DND-41 (cell line): ENCODE measurements at regions not wholly inside any gene's neighbourhood (a gene's known extent, or its start where the extent isn't known, plus 50 kb on each side); places are given as distances from the start of the nearest gene placed in this dataset.

Source experiments
- ATAC-seq: fragments of 200-7000 bp; cut with Tn5 transposase; 3 replicates; pipeline ENCODE4 v1.9.1; 2021; ENCODE audit warnings: low read depth; ENCODE audit not compliant: insufficient read depth
- DNase-seq: peaks from one replicate; pipeline ENCODE4 v3.0.0-alpha.2; 2020
- H2AFZ ChIP-seq: 2 replicates; pipeline ENCODE4 v1.6.0; 2012; ENCODE audit warnings: low read depth, low read length
- H3K27ac ChIP-seq: 2 replicates; pipeline ENCODE4 v1.5.1; 2012; ENCODE audit warnings: low read length, inconsistent platforms
- H3K27me3 ChIP-seq: fragments of 200-600 bp; sonication (generic); 2 replicates; pipeline ENCODE4 v1.6.0; 2012; ENCODE audit warnings: low read length, mild to moderate bottlenecking, inconsistent platforms; ENCODE audit not compliant: insufficient read depth, poor library complexity
- H3K36me3 ChIP-seq: 2 replicates; pipeline ENCODE4 v1.5.1; 2012; ENCODE audit warnings: low read length, inconsistent platforms; ENCODE audit not compliant: insufficient read depth
- H3K4me1 ChIP-seq: 2 replicates; pipeline ENCODE4 v1.5.1; 2012; ENCODE audit warnings: mild to moderate bottlenecking, low read length; ENCODE audit not compliant: insufficient read depth
- H3K4me2 ChIP-seq: 2 replicates; pipeline ENCODE4 v1.6.0; 2012; ENCODE audit warnings: mild to moderate bottlenecking, moderate library complexity, low read length, inconsistent platforms; ENCODE audit not compliant: insufficient read depth
- H3K4me3 ChIP-seq, 2 experiments: fragments of 200-600 bp in 1 of 2; shearing (Covaris generic) in 1 of 2; 2 replicates each; pipeline ENCODE4 v1.5.1; 2012 to 2016; ENCODE audit warnings: inconsistent platforms in 2 of 2, low read length in 2 of 2, mild to moderate bottlenecking in 2 of 2, low read depth in 1 of 2, moderate library complexity in 1 of 2
- H3K79me2 ChIP-seq: 2 replicates; pipeline ENCODE4 v1.6.0; 2012; ENCODE audit warnings: low read length, inconsistent platforms; ENCODE audit not compliant: insufficient read depth
- H3K9ac ChIP-seq: 2 replicates; pipeline ENCODE4 v1.6.0; 2012; ENCODE audit warnings: low read depth, mild to moderate bottlenecking, inconsistent platforms, low read length, moderate library complexity
- H3K9me3 ChIP-seq: 2 replicates; pipeline ENCODE4 v1.5.1; 2012; ENCODE audit warnings: low read length, moderate library complexity, mild to moderate bottlenecking, inconsistent platforms; ENCODE audit not compliant: insufficient read depth, severe bottlenecking
- H4K20me1 ChIP-seq: 2 replicates; pipeline ENCODE4 v1.6.0; 2012; ENCODE audit warnings: low read length; ENCODE audit not compliant: insufficient read depth
- EZH2 ChIP-seq: IDR thresholded peaks from 3 replicates; pipeline ENCODE4 v1.6.1; 2012; ENCODE audit warnings: borderline replicate concordance, low read depth, mild to moderate bottlenecking, moderate library complexity, low read length, inconsistent platforms; ENCODE audit not compliant: severe bottlenecking
- TF ChIP-seq, protein P1 (sequence below): IDR thresholded peaks from 2 replicates; pipeline ENCODE4 v1.5.1; 2012; ENCODE audit warnings: borderline replicate concordance, low read length, moderate library complexity, mild to moderate bottlenecking; ENCODE audit not compliant: poor library complexity, severe bottlenecking; ENCODE audit errors: extremely low read depth

DNA sequence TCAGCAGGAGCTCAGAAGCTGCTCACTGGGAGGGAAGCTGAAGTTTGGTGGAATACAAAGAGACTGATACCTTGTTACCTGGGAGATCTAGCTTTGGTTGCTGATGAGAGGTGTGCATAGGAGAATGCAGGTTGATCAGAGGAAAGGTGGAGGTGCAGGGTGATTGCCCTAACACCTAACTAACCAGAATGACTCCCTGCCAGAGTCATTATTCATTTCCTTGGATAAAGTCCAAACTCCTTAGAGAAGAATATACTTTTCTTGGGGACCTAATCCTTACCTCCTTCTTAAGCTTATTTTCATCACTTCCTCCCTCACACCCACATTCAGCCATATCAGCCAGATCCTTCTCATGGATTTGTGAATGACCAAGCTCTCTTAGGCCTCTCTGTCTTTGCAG lies 814.2 kb upstream of the TENM4 start:
- no peak overlapping the region for H3K4me2 ChIP-seq
- H3K36me3 ChIP-seq, result no peaks in the 10 kb centered on the region
- H3K9me3 ChIP-seq, result no peaks in the 10 kb centered on the region
- H3K4me1 ChIP-seq, result no peaks in the 10 kb centered on the region
- H2AFZ ChIP-seq, result no peak overlapping the region
- no peaks in the 10 kb centered on the region for H3K27me3 ChIP-seq
- no peaks in the 10 kb centered on the region for H3K79me2 ChIP-seq
- no peak overlapping the region for H3K4me3 ChIP-seq
- DNase-seq (no peak), ATAC-seq (no peak)
- TF ChIP-seq, protein P1, sequence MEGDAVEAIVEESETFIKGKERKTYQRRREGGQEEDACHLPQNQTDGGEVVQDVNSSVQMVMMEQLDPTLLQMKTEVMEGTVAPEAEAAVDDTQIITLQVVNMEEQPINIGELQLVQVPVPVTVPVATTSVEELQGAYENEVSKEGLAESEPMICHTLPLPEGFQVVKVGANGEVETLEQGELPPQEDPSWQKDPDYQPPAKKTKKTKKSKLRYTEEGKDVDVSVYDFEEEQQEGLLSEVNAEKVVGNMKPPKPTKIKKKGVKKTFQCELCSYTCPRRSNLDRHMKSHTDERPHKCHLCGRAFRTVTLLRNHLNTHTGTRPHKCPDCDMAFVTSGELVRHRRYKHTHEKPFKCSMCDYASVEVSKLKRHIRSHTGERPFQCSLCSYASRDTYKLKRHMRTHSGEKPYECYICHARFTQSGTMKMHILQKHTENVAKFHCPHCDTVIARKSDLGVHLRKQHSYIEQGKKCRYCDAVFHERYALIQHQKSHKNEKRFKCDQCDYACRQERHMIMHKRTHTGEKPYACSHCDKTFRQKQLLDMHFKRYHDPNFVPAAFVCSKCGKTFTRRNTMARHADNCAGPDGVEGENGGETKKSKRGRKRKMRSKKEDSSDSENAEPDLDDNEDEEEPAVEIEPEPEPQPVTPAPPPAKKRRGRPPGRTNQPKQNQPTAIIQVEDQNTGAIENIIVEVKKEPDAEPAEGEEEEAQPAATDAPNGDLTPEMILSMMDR, result no peak
- no peak for TF ChIP-seq EZH2
- no peak overlapping the region for H3K27ac ChIP-seq
- no peaks in the 10 kb centered on the region for H4K20me1 ChIP-seq
- H3K9ac ChIP-seq, result no peak overlapping the region

DNA sequence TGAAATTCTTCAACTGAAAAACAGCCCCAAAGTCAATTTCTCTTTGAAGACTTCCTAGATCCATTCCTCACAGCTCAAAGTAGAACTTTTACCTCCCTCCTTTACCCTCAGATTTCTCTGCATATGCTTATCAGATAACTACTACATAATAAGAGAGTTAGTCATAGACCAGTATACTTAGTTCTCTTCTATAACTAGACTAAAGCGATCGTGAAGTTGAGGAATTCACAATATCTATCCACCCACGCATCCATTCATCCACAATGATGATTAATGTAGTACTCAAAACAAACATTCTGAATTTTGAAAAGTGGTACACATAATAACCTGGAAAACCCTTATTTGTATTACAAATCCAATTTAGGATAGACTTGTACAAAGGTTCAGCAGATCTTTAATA lies 800.9 kb upstream of the TENM4 start:
- no peaks in the 10 kb centered on the region for H4K20me1 ChIP-seq
- no peak overlapping the region for H3K9ac ChIP-seq
- H3K9me3 ChIP-seq, result no peaks in the 10 kb centered on the region
- ATAC-seq, result no peak
- no peak overlapping the region for H3K4me2 ChIP-seq
- H3K27me3 ChIP-seq, result no peaks in the 10 kb centered on the region
- no peaks in the 10 kb centered on the region for H3K36me3 ChIP-seq
- no peak overlapping the region for H3K27ac ChIP-seq
- DNase-seq, result no peak
- no peaks in the 10 kb centered on the region for H3K79me2 ChIP-seq
- no peak overlapping the region for H3K4me3 ChIP-seq
- H3K4me1 ChIP-seq, result no peaks in the 10 kb centered on the region
- TF ChIP-seq, protein P1, result no peak
- no peak for TF ChIP-seq EZH2
- no peak overlapping the region for H2AFZ ChIP-seq

DNA sequence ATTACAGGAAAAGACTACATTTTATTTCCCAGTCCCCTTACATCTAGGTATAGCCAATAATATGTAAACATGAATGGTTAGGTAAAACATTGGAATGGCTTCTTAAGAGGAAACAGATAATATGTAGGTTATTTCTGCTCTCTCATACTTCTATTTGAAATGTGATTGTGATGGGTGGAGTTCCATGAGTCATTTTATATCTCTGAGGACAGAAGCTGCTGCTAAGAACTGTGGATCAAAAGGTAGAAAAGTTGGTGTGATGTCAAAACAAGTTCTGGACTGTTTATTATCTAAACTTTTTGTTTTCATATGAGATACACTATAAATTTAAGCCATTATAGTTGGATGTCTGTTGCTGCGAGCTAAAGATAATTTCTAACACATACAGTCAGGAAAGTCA lies 799.4 kb upstream of the TENM4 start:
- H3K9me3 ChIP-seq, result no peaks in the 10 kb centered on the region
- ATAC-seq (no peak), DNase-seq (no peak)
- no peaks in the 10 kb centered on the region for H3K36me3 ChIP-seq
- H3K4me1 ChIP-seq, result no peaks in the 10 kb centered on the region
- H3K9ac ChIP-seq, result no peak overlapping the region
- H3K79me2 ChIP-seq, result no peaks in the 10 kb centered on the region
- no peak overlapping the region for H3K4me3 ChIP-seq
- no peak for TF ChIP-seq EZH2
- TF ChIP-seq, protein P1, result no peak
- no peak overlapping the region for H2AFZ ChIP-seq
- no peak overlapping the region for H3K4me2 ChIP-seq
- no peak overlapping the region for H3K27ac ChIP-seq
- H4K20me1 ChIP-seq, result no peaks in the 10 kb centered on the region
- H3K27me3 ChIP-seq, result no peaks in the 10 kb centered on the region

DNA sequence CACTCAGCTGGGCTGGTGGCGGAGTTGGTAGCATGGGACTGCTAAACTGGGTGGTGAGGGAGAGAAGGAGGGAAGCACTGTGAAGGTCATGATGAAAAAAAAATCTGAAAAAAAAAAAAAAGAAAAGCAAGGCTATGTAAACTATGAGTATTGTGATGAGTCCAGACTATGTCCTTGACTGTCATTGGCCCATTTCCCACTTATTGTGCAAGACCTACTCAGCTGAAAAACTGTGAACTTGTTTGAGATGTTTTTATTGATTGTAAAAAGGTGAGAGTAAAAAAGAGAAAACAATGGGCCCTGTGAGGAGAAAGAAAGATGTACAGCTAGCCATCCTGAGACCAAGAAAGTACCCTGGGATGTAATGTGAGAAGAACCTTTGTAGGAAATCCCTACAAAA lies 798.4 kb upstream of the TENM4 start:
- TF ChIP-seq, protein P1, result no peak
- no peak for TF ChIP-seq EZH2
- H3K36me3 ChIP-seq, result no peaks in the 10 kb centered on the region

More for the DNA sequence above, 798.4 kb upstream of the TENM4 start:
- Histone ChIP-seq H3K4me3 (no peak overlapping the region), H3K27me3 (no peaks in the 10 kb centered on the region), H2AFZ (no peak overlapping the region), H3K4me1 (no peaks in the 10 kb centered on the region), H3K9ac (no peak overlapping the region), H3K4me2 (no peak overlapping the region), H4K20me1 (no peaks in the 10 kb centered on the region), H3K79me2 (no peaks in the 10 kb centered on the region), H3K27ac (no peak overlapping the region), H3K9me3 (no peaks in the 10 kb centered on the region)
- DNase-seq (no peak), ATAC-seq (no peak)
